ENCODE measurements at regions not wholly inside any gene's neighbourhood (a gene's known extent, or its start where the extent isn't known, plus 50 kb on each side); places are given as distances from the start of the nearest gene placed in this dataset.

- Histone ChIP-seq H2AK5ac (ENCODE audit: low read depth, low read length) (no peak overlapping the region), H3K79me1 (ENCODE audit: low read depth in 1 of 2, low read length in 2 of 2) (no peaks in the 10 kb centered on the region), H2BK15ac (ENCODE audit: low read depth, low read length) (no peak overlapping the region), H3K14ac (replicated peaks; ENCODE audit: low read depth, low read length) (no peak overlapping the region), H3K4me3 (ENCODE audit: insufficient read depth, low read depth, low read length) (no peak overlapping the region), H3K27ac (ENCODE audit: insufficient read depth, low read length) (no peak overlapping the region), H3K9ac (ENCODE audit: low read depth, low read length) (no peak overlapping the region), H4K5ac (ENCODE audit: low read depth, low read length) (no peak overlapping the region), H2AK9ac (replicated peaks; ENCODE audit: low read depth, low read length, poor library complexity) (no peak overlapping the region), H2BK120ac (ENCODE audit: low read depth, low read length) (no peak overlapping the region), H4K91ac (ENCODE audit: insufficient read depth, low read depth, low read length) (no peak overlapping the region), H3K9me3 (ENCODE audit: control insufficient read depth, insufficient read depth, low read length) (no peaks in the 10 kb centered on the region), H3K9me1 (ENCODE audit: insufficient read depth, low read length) (no peaks in the 10 kb centered on the region), H3K27me3 (ENCODE audit: control insufficient read depth, insufficient read depth, low read length) (no peaks in the 10 kb centered on the region), H2BK20ac (ENCODE audit: low read depth, low read length) (no peak overlapping the region), H2BK5ac (ENCODE audit: low read depth, low read length, poor library complexity, severe bottlenecking) (no peak overlapping the region), H3K4me2 (ENCODE audit: low read depth, low read length) (no peak overlapping the region), H3K18ac (ENCODE audit: low read depth, low read length) (no peak overlapping the region), H3K56ac (ENCODE audit: extremely low read depth, insufficient read depth, low read length) (no peak overlapping the region), H2AFZ (replicated peaks; ENCODE audit: low read length, poor library complexity) (no peak overlapping the region), H3K23ac (ENCODE audit: low read depth, low read length) (no peak overlapping the region), H4K20me1 (ENCODE audit: insufficient read depth, low read length) (no peaks in the 10 kb centered on the region), H3K4me1 (ENCODE audit: control insufficient read depth, insufficient read depth, low read length) (no peaks in the 10 kb centered on the region), H3K4ac (ENCODE audit: low read depth, low read length) (no peak overlapping the region), H4K8ac (ENCODE audit: low read depth in 2 of 2, low read length in 2 of 2) (no peak overlapping the region), H3K36me3 (ENCODE audit: control insufficient read depth, insufficient read depth, low read length) (no peaks in the 10 kb centered on the region)
- WGBS, 2 experiments (ENCODE audit: extremely low coverage in 2 of 2, insufficient read length in 1 of 2), result no CpG with 5 or more reads among the region's 4 CpGs
- intact Hi-C loops (cut with micrococcal nuclease) (no loop called here), dilution Hi-C loops (cut with HindIII; ENCODE audit: low sequenced_read_pairs, unreplicated experiment) (no loop called here), in situ Hi-C loops (cut with MboI; ENCODE audit: low sequenced_read_pairs) (no loop called here)
- no TSS peak for BruUV-seq (replicated peaks)
- CTCF ChIA-PET, result no interaction called here
- no peak for TF ChIP-seq CEBPB (IDR thresholded peaks at IDR 0.05; ENCODE audit: low read depth, low read length)
- no peak for TF ChIP-seq CTCF (conservative IDR thresholded peaks at IDR 0.05; ENCODE audit: low read depth, low read length)
- no peak for TF ChIP-seq MAZ (IDR thresholded peaks at IDR 0.05; ENCODE audit: borderline replicate concordance, low read depth, low read length)
- no peak for TF ChIP-seq RFX5 (IDR thresholded peaks at IDR 0.05; ENCODE audit: low read depth, low read length)
- no peak for TF ChIP-seq CHD1 (IDR thresholded peaks at IDR 0.05; ENCODE audit: low read depth, low read length)
- no peak for TF ChIP-seq NFE2L2 (IDR thresholded peaks at IDR 0.05; ENCODE audit: low read depth, low read length)
- no peak for TF ChIP-seq RAD21 (IDR thresholded peaks at IDR 0.05; ENCODE audit: low read length)
- TF ChIP-seq, protein P1, sequence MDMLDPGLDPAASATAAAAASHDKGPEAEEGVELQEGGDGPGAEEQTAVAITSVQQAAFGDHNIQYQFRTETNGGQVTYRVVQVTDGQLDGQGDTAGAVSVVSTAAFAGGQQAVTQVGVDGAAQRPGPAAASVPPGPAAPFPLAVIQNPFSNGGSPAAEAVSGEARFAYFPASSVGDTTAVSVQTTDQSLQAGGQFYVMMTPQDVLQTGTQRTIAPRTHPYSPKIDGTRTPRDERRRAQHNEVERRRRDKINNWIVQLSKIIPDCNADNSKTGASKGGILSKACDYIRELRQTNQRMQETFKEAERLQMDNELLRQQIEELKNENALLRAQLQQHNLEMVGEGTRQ (IDR thresholded peaks at IDR 0.05; ENCODE audit: low read depth, low read length), result no peak
- TF ChIP-seq, protein P2, sequence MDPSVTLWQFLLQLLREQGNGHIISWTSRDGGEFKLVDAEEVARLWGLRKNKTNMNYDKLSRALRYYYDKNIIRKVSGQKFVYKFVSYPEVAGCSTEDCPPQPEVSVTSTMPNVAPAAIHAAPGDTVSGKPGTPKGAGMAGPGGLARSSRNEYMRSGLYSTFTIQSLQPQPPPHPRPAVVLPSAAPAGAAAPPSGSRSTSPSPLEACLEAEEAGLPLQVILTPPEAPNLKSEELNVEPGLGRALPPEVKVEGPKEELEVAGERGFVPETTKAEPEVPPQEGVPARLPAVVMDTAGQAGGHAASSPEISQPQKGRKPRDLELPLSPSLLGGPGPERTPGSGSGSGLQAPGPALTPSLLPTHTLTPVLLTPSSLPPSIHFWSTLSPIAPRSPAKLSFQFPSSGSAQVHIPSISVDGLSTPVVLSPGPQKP (IDR thresholded peaks at IDR 0.05; ENCODE audit: borderline replicate concordance, low read depth, low read length), result no peak
- no peak for TF ChIP-seq RCOR1 (IDR thresholded peaks at IDR 0.05; ENCODE audit: insufficient replicate concordance, low read length)
- ATAC-seq (ENCODE audit: low read depth) (no peak), DNase-seq (no peak)
- POLR2A ChIA-PET (ENCODE audit: unreplicated experiment), result no interaction called here
Observed at GRCh38 chr3:147538034-147538433, 128.9 kb downstream of the ZIC1 start.

All from IMR-90 (cell line).